ENCODE measurements at regions not wholly inside any gene's neighbourhood (a gene's known extent, or its start where the extent isn't known, plus 50 kb on each side); places are given as distances from the start of the nearest gene placed in this dataset.

GRCh38 chr6:53718597-53719460, 53.3 kb upstream of the KLHL31 start:
- ChIA-PET CTCF (ENCODE audit: partially characterized antibody) (interaction anchor here (0.6 to 16.7 kb wide), 39 partner anchors 9 to 689 kb away, joined by 3 to 385 read pairs (median 4); no protein-coding TSS in a partner anchor), POLR2A (ENCODE audit: partially characterized antibody) (no interaction called here)
- no peaks in the 10 kb centered on the region for H3K9me3 ChIP-seq (ENCODE audit: control insufficient read depth in 1 of 2, low read length in 2 of 2)
- H3K27ac ChIP-seq (ENCODE audit: low read depth, low read length) = no peak overlapping the region
- Mint-ChIP-seq H3K4me1 (peaks cover 0 to 4% (median 2%) of the 10 kb centered on the region in 4 donors), H3K27ac (no peak overlapping the region), H3K9me3 (no peaks in the 10 kb centered on the region), H3K4me3 (peak overlapping the region in 1 of 8 donors; percentile 49), H3K27me3 (peaks cover 10 to 20% of the 10 kb centered on the region in 2 donors), H3K36me3 (no peaks in the 10 kb centered on the region)
- DNase-seq = peak in 4 of 5 donors; percentile 29 to 45 (median 32)
- H3K4me1 ChIP-seq (ENCODE audit: insufficient read depth, low read length) = no peaks in the 10 kb centered on the region
- no peaks in the 10 kb centered on the region for H3K27me3 ChIP-seq (ENCODE audit: insufficient read depth, low read length)
- H3K4me3 ChIP-seq (ENCODE audit: low read length in 2 of 2) = no peak overlapping the region
- intact Hi-C loops (cut with micrococcal nuclease) = no loop called here
- no peaks in the 10 kb centered on the region for H3K36me3 ChIP-seq (ENCODE audit: insufficient read depth, low read length)

GRCh38 chr6:53717566-53717965, 52.0 kb upstream of the KLHL31 start:
- POLR2A ChIA-PET (ENCODE audit: partially characterized antibody) = no interaction called here
- Mint-ChIP-seq H3K27ac (no peak overlapping the region), H3K36me3 (no peaks in the 10 kb centered on the region), H3K4me3 (no peak overlapping the region), H3K27me3 (peaks cover 13 to 22% of the 10 kb centered on the region in 2 donors), H3K4me1 (peaks cover 0 to 4% (median 2%) of the 10 kb centered on the region in 4 donors), H3K9me3 (no peaks in the 10 kb centered on the region)
- CTCF ChIA-PET (ENCODE audit: partially characterized antibody) = interaction anchor here (0.8 to 16.7 kb wide), 7 partner anchors 8 to 233 kb away, joined by 3 to 385 read pairs (median 9); no protein-coding TSS in a partner anchor
- H3K27me3 ChIP-seq (ENCODE audit: insufficient read depth, low read length) = peaks cover under 1% of the 10 kb centered on the region
- intact Hi-C loops (cut with micrococcal nuclease) = no loop called here
- H3K4me3 ChIP-seq (ENCODE audit: low read length in 2 of 2) = no peak overlapping the region
- H3K9me3 ChIP-seq (ENCODE audit: control insufficient read depth in 1 of 2, low read length in 2 of 2) = no peaks in the 10 kb centered on the region
- DNase-seq = no peak
- H3K4me1 ChIP-seq (ENCODE audit: insufficient read depth, low read length) = no peaks in the 10 kb centered on the region
- no peak overlapping the region for H3K27ac ChIP-seq (ENCODE audit: low read depth, low read length)
- H3K36me3 ChIP-seq (ENCODE audit: insufficient read depth, low read length) = no peaks in the 10 kb centered on the region

- ChIA-PET POLR2A (ENCODE audit: partially characterized antibody) (no interaction called here), CTCF (ENCODE audit: partially characterized antibody) (interaction anchor here (0.7 to 8.1 kb wide), 4 partner anchors 9 to 1268 kb away, joined by 3 to 107 read pairs (median 5); no protein-coding TSS in a partner anchor)
Measured at GRCh38 chr6:53715434-53715833, 49.9 kb upstream of the KLHL31 start.

More at GRCh38 chr6:53715434-53715833, 49.9 kb upstream of the KLHL31 start:
- Histone ChIP-seq H3K27me3 (ENCODE audit: insufficient read depth, low read length) (peaks cover 4% of the 10 kb centered on the region), H3K9me3 (ENCODE audit: control insufficient read depth in 1 of 2, low read length in 2 of 2) (no peaks in the 10 kb centered on the region), H3K27ac (ENCODE audit: low read depth, low read length) (no peak overlapping the region), H3K4me1 (ENCODE audit: insufficient read depth, low read length) (no peaks in the 10 kb centered on the region), H3K4me3 (ENCODE audit: low read length in 2 of 2) (no peak overlapping the region), H3K36me3 (ENCODE audit: insufficient read depth, low read length) (no peaks in the 10 kb centered on the region)
- intact Hi-C loops (cut with micrococcal nuclease) = no loop called here
- Mint-ChIP-seq H3K36me3 (no peaks in the 10 kb centered on the region), H3K27me3 (peaks cover 20 to 27% of the 10 kb centered on the region in 2 donors), H3K27ac (no peak overlapping the region), H3K4me3 (no peak overlapping the region), H3K9me3 (no peaks in the 10 kb centered on the region), H3K4me1 (peaks cover 0 to 4% (median 2%) of the 10 kb centered on the region in 4 donors)
- no peak for DNase-seq
